ENCODE measurements at regions not wholly inside any gene's neighbourhood (a gene's known extent, or its start where the extent isn't known, plus 50 kb on each side); places are given as distances from the start of the nearest gene placed in this dataset.

DNA sequence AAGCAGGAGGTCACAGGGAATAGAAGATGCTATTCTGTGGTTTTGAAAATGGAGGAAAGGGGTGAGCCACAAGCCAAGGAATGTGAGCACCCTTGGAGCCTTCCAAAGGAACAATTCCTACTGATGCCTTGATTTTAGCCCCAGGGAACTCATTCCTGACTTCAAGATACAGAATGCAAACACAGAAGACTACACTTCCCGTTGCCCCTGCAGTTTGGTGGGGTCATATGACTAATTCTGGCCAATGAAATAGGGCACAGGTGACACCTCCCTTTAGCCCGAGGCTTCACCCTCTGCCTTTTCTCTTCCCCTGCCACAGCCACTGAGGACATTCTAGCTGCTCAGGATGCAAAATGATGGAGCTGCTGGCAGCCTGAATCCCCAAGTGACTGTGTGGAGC is 126.1 kb downstream of the INHBB start:
- no peak for TF ChIP-seq EZH2phosphoT487 (IDR thresholded peaks at IDR 0.05; ENCODE audit: borderline replicate concordance, low read length)
- TF ChIP-seq, protein P1, sequence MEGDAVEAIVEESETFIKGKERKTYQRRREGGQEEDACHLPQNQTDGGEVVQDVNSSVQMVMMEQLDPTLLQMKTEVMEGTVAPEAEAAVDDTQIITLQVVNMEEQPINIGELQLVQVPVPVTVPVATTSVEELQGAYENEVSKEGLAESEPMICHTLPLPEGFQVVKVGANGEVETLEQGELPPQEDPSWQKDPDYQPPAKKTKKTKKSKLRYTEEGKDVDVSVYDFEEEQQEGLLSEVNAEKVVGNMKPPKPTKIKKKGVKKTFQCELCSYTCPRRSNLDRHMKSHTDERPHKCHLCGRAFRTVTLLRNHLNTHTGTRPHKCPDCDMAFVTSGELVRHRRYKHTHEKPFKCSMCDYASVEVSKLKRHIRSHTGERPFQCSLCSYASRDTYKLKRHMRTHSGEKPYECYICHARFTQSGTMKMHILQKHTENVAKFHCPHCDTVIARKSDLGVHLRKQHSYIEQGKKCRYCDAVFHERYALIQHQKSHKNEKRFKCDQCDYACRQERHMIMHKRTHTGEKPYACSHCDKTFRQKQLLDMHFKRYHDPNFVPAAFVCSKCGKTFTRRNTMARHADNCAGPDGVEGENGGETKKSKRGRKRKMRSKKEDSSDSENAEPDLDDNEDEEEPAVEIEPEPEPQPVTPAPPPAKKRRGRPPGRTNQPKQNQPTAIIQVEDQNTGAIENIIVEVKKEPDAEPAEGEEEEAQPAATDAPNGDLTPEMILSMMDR (IDR thresholded peaks at IDR 0.05; ENCODE audit: low read depth, low read length, poor library complexity, severe bottlenecking), result no peak
